NCI-H2081 (cell line): ENCODE measurements at regions not wholly inside any gene's neighbourhood (a gene's known extent, or its start where the extent isn't known, plus 50 kb on each side); places are given as distances from the start of the nearest gene placed in this dataset.
A peak's percentile ranks its signal among the peaks of the same experiment; 100 is the strongest.

Experiments
- DNase-seq, 2 experiments: peaks; one replicate each; lab custom pipeline; 2025; lab: John Stamatoyannopoulos, UW

DNA sequence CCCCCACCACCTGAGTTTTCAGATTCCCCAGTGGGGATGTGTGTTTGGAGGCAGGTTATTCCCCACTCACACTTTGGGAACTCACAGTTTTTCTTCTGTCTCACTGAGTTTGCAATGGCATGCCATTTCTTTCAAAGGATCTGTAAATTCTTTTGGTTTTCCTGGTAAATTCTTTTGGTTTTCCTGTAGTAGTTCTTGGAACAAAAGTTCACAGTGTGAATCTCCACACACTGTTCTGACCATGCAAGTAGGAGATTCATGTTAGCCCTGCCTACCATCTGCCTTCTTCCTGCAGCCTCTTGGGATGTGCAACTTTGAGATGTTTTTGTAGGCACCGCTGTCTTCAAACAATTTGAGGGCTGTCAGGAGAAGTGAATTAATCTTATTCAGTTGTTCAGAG, 165.6 kb upstream of the OGFRL1 start:
- no peak for DNase-seq

DNA sequence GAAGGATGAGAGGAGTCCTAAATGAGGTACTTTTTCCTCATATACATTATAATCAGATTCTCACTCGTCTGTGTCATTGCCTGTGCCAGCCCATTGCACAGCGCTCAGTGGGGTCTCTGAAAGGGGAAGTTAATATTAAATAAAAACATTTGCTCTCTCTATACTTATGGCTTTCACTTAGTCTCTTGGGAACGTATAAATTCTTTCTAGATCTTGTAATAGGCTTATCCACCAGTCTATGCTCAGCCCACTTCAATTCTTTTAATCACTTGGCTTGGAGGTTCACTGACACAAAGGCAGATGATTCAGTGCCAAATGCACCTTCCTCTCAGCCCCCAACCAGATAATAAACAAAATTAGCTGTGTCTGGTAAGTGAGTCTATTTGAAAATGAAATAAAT, 164.3 kb upstream of the OGFRL1 start:
- peak in 1 of 2 experiments; percentile 26 for DNase-seq

DNA sequence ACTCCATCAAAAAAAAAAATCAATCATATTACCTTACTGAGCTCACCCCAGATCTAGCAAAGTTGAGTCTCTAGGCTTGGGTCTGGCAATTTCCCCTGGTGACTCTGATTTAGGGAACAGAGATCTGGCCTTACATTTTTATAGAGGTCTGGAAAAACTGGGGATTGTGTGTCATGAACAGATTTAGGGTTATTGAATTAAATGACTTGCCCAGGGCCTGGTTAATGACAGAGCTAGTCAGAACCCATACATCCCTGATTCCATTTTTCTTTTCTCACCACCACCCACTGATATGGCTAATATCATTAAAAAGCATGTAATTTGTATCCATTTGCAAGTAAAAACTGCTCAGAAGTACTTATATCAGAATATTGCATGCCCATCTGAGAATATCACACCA, 163.4 kb upstream of the OGFRL1 start:
- DNase-seq, result no peak

DNA sequence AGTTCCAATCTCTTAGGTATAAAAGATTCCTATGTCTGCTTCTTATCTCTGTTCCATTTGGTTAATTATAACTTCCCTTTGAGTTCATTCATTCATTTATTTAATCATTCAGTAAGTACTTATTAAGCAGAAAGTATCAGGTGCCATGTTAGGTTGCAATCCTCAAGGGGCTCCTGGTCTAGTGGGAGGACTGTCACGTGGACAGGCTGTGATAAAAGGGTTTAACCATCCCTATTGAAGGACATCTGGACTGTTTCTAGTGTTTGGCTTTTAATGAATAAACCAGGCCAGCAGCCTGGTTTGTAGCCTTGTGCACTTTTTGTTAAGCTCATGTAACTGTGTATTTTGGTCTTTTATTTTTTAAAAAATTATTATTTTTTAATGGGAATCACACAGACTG, 162.1 kb upstream of the OGFRL1 start:
- peak in 1 of 2 experiments; percentile 8 for DNase-seq

DNA sequence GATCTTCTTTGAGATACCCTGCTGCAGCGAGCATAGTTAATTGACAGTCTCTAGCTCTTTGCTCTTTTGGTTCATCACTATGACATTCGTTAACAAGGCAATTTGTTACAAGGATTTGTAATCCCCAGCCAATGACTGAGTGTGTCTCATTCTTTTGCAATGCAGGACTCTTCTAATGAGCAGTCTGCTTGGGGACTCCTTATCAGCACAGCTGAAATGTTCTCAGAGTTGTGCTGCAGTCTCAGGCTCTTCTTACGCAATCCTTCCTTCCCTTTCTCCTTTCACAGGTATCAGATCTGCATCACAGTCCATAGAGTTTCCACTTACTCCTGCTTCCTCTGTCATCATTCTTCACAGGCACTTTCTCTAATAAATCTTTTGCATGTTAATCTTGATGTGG, 161.2 kb upstream of the OGFRL1 start:
- DNase-seq, result no peak

DNA sequence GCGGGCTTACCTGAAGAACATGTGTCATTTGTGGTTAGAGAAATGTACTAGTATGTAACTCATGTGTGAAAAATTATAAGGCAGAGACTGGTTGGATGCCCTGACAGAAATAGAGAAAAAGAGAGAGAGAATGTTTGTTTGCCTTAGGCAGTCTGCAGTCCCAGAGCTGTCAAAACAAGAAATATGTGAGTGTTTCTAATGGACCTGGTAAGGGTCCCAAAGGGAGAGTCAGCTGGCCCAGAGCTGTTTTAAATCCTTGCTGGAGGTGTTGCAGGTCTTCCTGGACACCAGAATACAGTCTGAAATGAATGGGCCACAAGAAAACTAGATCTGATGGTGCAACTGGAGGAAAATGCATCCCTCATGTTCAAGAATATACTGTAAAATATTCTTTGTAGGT, 158.3 kb upstream of the OGFRL1 start:
- no peak for DNase-seq

DNA sequence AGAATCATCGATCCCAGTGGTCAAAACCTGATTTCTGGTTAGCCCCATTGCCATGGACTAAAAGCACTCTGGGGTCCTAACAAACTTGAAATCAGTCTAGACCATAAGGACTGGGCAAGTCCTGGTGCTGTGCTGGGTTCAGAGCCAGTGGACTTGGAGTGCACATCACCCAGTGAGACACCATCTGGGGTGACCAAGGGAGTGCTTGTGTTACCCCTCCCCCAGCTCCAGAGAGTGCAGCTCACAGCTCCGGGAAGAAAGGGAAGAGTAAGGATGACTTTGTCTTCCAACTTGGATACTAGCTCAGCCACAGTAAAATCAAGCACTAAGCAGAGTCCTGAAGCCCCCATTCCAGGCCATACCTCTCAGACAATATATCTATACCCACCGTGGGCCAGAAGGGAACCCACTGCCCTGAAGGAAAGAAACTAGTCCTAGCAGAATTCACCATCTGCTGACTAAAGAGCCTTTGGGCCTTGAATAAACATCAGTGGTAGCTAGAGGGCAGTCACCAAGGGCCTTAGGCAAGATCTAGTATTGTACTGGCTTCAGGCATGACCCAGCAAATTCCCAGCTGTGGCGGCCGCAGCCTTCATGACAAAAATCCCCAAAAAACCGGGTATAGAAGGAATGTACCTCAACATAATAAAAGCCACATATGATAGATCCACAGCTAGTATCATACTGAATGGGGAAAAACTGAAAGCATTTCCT, 153.5 kb upstream of the OGFRL1 start:
- DNase-seq, result no peak

DNA sequence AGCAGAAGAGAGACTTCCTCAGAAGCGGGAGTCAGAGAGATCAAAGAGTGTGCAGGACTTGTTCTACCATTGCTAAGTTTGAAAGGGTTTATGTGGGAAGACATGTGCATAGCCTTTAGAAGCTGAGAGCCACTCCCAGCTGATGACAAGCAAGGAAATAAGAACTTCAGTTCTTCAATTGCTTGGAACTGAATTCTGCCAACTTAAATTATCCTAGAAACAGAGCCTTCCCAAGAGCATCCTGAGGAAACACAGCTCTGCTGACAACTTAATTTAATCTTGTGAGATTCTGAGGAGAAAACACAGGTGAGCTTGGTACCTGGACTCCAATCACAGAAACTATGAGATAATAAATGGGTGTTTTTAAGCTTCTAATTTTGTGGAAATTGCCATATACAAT, 150.6 kb upstream of the OGFRL1 start:
- no peak for DNase-seq

DNA sequence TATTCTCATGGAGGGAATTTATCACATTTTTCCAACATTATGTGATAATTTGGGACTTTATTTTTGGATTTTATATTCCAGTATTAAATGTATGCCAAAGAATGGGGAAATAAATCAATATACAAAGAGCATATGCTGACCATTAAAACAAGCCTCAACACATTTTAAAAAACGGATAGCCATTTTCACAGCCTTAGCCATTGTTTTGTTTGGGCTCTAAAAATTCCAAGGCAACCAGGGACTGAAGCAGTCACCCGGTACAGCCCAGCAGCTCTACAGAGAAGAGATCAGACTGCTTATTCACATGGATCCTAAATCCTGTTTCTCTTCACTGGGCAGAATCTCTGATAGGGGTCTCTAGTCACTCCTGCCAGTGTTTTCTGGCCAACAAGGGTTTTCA, 150.2 kb upstream of the OGFRL1 start:
- no peak for DNase-seq

DNA sequence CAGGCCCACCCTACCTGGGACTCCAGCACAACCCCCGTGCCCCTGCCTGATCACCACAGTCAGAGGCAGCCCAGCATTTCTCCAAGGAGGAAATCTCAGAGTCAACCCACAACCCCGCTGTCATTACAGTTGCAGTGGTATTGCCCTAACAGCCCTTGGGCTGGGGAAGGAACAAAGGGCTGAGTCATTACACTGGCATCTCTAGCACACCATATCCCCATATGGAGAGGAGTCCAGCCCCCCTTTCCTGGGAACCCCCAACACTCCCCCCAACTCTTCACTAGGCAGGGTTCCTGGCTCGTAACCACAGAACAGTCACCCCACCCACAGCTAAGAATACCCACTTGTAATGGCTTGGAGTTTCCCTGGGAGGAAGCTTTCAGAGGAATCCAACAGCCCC, 149.4 kb upstream of the OGFRL1 start:
- DNase-seq, result no peak

DNA sequence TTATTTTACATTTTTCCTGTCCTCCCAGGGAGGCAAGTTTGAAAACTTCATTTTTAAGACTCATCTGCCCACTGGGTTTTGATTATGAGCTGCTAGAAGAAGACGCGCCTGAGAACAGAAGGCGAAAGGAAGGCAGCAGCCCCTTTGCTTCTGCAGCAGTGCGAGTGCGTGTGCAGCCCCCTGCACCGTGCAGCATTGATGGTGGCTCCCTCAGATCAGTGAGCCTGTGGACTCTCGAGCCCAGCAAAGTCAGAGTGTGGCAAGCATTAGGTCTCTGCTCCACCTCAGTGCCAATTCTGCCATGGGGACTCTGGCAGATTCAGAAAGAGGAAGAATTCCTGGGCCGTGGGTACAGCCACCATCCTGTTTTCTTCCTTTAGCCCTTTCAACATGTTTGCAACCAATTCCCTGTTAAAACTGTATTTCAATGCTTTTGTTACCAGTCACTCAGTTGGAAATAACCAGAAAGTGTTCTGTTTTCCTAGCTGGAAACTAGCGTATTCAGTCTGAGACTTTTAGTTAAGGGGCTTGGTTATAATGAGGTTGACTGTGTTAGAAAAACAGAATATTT, 134.8 kb upstream of the OGFRL1 start:
- DNase-seq, result no peak

DNA sequence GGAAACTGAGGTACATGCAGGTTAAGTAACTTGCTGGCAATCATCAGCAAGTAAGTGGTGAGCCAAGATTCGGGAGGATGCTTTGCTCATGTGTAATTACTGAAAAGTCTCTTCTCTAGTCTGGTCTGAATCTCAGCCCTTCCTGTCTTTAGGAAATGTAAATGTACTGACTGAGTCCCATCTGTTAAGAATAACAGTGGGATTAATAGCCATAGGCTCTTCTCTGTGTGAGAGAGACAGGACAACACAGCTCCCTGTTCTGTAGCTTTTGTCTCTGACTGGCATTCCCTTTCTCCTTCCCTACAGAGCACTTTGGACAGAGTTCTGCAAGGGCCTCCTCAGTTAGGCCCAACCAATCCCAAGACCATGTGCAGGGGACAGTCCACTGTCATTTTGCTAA, 131.3 kb upstream of the OGFRL1 start:
- DNase-seq, result no peak

DNA sequence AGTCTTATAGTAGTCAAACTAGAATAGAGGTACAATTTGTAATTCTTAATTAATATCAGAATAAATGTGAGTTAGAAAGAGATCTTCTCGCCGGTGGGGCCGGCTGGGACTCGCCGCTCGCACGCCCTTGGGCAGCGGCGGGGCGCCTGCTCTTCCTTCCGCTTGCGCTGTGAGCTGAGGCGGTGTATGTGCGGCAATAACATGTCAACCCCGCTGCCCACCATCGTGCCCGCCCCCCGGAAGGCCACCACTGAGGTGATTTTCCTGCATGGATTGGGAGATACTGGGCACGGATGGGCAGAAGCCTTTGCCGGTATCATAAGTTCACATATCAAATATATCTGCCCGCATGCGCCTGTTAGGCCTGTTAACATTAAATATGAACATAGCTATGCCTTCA, 123.7 kb upstream of the OGFRL1 start:
- no peak for DNase-seq

DNA sequence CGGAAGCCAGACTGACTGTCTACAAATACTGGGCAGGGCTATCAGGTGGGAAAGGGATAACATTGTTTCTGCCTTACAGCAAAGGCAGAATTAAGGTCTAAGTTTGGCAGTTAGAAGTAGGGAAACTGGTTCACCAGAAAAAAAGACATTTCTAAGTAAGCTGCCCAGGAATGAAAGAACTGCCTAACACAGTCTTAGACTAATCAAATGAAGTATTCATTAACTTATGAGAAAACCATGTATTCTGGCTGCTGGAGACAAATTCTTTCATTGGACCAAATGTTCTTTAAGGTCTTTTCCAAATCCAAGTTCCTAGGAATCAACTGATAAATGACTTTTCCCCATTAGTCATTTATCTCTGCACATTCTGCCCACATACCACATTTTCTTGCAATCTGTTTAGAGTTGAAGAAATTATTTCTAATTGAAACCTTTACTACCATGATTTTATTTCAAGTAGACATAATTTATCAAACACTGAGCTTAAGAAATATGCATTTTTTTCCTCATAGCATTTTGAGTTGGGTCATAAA, 120.3 kb upstream of the OGFRL1 start:
- DNase-seq, result no peak

DNA sequence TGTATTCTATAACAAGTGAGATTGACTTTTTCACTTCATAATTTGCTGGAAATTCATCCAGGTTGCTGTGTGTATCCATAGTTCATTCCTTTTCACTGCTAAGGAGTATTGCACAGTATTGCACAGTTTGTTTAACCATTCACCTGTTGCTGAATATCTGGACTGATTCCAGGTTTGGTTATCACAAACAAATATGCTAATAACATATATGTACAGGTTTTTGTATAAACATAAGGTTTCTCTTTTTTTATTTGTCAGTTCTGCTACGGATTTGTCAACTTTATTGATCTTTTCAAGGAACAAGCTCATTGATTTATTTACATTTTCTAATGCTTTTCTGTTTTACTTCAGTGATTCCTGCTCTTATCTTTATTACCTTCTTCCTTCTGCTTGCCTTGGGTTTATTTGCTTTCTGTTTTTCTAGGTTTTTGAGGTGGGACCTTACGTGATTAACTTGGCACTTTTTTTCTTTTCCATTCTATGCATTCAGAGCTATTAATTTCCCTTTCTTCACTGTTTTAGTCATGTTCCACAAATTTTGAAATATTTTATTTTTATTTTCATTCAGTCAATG, 117.0 kb upstream of the OGFRL1 start:
- DNase-seq, result no peak

DNA sequence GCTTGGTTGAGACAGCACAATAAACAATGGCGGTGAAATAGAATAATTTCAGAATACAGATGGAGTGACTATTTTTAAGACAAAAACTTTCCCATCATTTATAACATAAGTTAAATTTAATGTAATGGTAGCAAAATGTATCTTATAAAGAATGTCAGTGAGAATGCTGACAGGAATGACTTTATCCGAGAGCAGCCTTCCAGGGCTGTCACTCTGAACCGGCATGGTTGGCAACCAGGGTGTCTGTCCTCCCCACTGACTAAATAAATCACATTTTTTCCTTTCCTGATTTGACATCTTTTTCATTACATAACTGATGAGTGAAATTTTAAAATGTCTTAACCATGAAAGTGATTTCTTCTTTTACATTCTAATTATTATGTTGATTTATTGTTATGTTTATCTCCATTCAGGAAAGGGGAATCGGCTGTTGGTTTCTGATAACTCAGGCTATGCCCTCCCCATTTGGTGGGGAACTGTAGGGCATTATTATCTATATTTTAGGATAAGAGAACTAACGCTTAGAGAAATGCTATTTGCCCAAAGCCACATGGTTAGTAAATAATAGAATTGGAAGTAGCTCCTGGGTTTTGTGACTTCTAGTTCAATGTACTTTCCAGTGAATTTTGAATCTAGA, 109.2 kb upstream of the OGFRL1 start:
- no peak for DNase-seq

DNA sequence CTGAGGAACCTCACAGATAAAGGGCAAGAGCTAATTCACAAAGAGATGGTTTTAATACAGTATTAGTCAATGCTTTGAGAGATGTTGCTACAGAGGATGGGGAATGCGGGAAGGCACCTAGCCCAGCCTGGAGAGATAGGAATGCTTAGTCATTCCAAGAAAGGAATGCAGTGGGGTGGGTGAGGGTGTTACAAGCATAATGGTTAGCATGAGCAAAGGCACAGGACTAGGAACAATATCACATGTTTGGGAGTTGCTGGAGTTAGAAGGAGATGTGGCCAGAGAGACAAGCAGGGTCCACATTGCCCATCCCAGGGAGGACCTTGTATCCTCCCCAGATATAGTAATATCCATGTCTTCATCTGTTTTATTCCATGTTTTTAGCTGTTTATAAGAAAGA, 107.0 kb upstream of the OGFRL1 start:
- no peak for DNase-seq

DNA sequence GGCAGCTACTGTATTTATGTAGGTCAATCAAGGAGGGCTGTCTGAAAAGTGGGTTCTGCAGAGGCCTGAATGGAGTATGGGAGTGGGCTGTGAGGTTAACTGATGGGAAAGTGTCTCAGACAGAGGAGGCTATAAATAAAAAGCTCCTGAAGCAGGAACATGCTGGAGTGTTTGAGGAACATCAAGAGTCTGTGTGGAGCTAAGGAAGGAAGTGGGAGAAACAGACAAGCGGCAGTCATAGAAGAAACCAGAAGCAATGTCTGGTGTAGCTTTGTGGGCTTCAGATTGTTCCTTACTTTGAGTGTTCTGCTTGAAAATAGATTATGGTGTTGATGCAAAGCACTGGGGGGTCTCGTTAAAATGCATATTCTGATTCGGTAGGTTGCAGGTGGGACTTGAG, 101.5 kb upstream of the OGFRL1 start:
- no peak for DNase-seq

DNA sequence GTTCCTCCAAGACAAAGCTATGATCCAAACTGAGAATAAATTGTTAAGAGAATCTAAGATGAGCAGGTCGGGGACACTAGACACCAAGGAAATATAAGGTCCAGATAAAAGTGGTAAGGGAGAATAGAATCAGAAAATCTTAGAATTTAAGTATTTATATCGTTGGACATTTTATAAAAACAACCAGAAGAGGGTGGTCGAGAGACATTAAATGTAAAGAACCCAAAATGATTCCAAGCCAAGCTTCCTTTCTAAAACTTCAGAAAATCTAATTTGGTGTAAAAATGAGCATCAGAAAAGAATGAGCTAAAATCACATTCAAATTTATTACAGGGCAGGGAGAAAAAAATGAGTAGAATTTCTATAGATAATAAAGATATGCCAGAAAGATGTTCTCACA, 97.8 kb upstream of the OGFRL1 start:
- no peak for DNase-seq

DNA sequence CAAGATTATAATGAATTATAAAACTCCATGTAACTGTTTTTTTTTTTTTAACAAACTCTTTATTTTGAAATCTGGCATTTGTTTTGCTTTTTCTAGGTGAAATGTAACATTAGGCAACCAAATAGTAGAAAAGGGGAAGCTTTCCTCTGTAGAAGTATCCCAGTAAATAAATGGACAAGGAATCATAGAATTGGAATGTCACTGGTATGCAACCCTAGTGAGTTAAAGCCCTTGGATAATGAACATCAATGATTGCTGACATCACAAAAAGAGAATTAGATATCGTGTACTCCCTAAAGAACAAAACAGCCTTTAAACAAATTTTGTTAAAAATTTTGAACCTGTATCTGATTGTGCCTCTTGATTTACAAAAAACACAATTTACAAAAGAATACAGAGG, 93.9 kb upstream of the OGFRL1 start:
- no peak for DNase-seq

DNA sequence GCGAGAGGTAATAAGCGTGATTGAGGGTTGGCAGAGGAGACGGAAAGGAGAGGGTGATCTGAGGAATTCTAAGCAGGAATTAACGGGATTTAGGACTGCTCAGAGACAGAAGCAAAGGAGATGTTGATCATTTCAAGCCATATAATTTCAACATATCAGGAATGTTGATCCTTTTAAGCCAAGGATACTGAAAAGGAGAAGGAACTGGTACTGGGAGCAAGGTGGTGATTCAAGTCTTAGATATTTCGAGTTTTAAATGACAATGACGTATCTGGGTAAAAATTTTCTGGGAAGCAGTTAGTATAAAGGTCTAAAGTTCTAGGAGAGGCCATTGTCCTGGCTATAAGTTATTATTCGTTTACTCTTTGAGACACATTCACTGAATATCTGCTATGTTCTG, 91.3 kb upstream of the OGFRL1 start:
- no peak for DNase-seq

DNA sequence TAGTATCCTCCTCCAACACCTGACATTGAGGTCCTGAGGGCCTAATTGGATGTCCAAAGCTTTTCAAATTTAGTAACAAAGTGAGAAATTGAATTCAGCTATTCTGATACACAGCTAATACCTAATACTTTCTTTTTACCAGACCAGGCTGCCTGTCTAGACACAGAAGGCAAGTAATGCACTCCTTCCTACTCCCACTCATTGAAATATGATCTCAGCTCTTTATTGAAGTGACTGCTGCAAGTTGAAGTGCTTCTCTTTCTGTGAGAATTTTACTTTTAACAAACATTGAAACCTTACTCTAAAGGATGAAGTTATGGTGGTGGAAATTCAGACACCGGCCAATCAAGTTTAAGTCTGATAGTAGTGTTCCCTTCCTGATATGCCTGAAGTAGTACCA, 90.8 kb upstream of the OGFRL1 start:
- no peak for DNase-seq

DNA sequence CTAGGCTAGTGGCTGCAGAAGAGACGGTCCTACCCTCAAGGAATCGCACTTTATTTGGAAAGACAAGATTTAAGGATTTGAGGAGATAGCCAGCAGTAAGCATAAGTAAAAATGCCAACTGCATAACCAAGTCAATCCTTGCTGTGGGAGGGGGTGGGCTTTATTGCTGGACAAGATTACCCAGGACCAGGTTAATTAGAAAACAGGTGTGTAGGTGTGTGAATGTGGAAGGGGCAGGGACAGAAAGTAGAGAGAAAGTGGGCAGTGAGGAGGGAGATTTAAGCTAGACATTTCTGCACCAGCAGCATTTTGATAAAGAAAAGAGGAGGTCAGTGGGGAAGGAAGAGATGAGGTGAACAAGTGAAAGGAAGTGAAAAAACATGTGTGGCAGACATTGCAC, 89.7 kb upstream of the OGFRL1 start:
- DNase-seq, result no peak
